Muscle layer of duodenum (tissue), 2 donors: ENCODE measurements at regions not wholly inside any gene's neighbourhood (a gene's known extent, or its start where the extent isn't known, plus 50 kb on each side); places are given as distances from the start of the nearest gene placed in this dataset.

ENCODE experiments used
- H3K27ac ChIP-seq: one replicate; pipeline ENCODE4 v1.7.0; 2013; ENCODE audit warnings: mild to moderate bottlenecking, low read length
- H3K27me3 ChIP-seq: one replicate; pipeline ENCODE4 v1.7.0; 2013; ENCODE audit warnings: low read depth, mild to moderate bottlenecking, control low read depth, low read length
- H3K36me3 ChIP-seq, 2 donors: one replicate each; pipeline ENCODE4 v1.7.0; 2013; ENCODE audit warnings: low read length in 2 of 2, control low read depth in 1 of 2, mild to moderate bottlenecking in 1 of 2; ENCODE audit not compliant: insufficient read depth in 2 of 2, control insufficient read depth in 1 of 2
- H3K4me1 ChIP-seq, 2 donors: one replicate each; pipeline ENCODE4 v1.7.0; 2013; ENCODE audit warnings: low read length in 2 of 2, mild to moderate bottlenecking in 2 of 2, control low read depth in 1 of 2, moderate library complexity in 1 of 2; ENCODE audit not compliant: insufficient read depth in 2 of 2, control insufficient read depth in 1 of 2
- H3K4me3 ChIP-seq, 2 donors: one replicate each; pipeline ENCODE4 v1.7.0; 2013; ENCODE audit warnings: low read length in 2 of 2, low read depth in 1 of 2, mild to moderate bottlenecking in 1 of 2
- H3K9me3 ChIP-seq, 2 donors: one replicate each; pipeline ENCODE4 v1.7.0; 2013; ENCODE audit warnings: low read length in 2 of 2, control low read depth in 1 of 2, mild to moderate bottlenecking in 1 of 2; ENCODE audit not compliant: control insufficient read depth in 1 of 2
- donor health status: healthy.

GRCh38 chr2:172232708-172233396 is 130.2 kb upstream of the DLX2 start:
- peak overlapping the region; percentile 35 for H3K27ac ChIP-seq

GRCh38 chr2:172233987-172234715 is 131.5 kb upstream of the DLX2 start:
- peak overlapping the region; percentile 41 for H3K27ac ChIP-seq
- H3K36me3 ChIP-seq: no peaks in the 10 kb centered on the region
- H3K9me3 ChIP-seq: no peaks in the 10 kb centered on the region
- peak overlapping the region in 1 of 2 donors; percentile 62 for H3K4me3 ChIP-seq
- peaks cover 11% of the 10 kb centered on the region in 2 donors for H3K4me1 ChIP-seq
- peaks cover 14% of the 10 kb centered on the region for H3K27me3 ChIP-seq

More at GRCh38 chr2:172232708-172233396, 130.2 kb upstream of the DLX2 start:
- Histone ChIP-seq H3K9me3 (no peaks in the 10 kb centered on the region), H3K4me3 (no peak overlapping the region), H3K4me1 (peaks cover 11% of the 10 kb centered on the region in 2 donors), H3K36me3 (no peaks in the 10 kb centered on the region), H3K27me3 (peaks cover 14% of the 10 kb centered on the region)

GRCh38 chr2:172234716-172235691 is 132.3 kb upstream of the DLX2 start:
- H3K4me1 ChIP-seq: peaks cover 11% of the 10 kb centered on the region in 2 donors
- H3K4me3 ChIP-seq: peak overlapping the region; percentile 62 to 77
- peaks cover 14% of the 10 kb centered on the region for H3K27me3 ChIP-seq
- no peaks in the 10 kb centered on the region for H3K36me3 ChIP-seq
- peak overlapping the region; percentile 41 for H3K27ac ChIP-seq
- H3K9me3 ChIP-seq: no peaks in the 10 kb centered on the region

GRCh38 chr2:172239944-172240590 is 137.4 kb upstream of the DLX2 start:
- Histone ChIP-seq H3K27me3 (peaks cover 13% of the 10 kb centered on the region), H3K9me3 (no peaks in the 10 kb centered on the region), H3K4me1 (peaks cover 5 to 6% of the 10 kb centered on the region in 2 donors), H3K4me3 (no peak overlapping the region), H3K27ac (no peak overlapping the region), H3K36me3 (no peaks in the 10 kb centered on the region)

GRCh38 chr2:172241222-172241621 is 138.5 kb upstream of the DLX2 start:
- Histone ChIP-seq H3K27me3 (peaks cover 1% of the 10 kb centered on the region), H3K9me3 (no peaks in the 10 kb centered on the region), H3K36me3 (no peaks in the 10 kb centered on the region), H3K4me3 (no peak overlapping the region), H3K4me1 (peaks cover 0 to under 1% of the 10 kb centered on the region in 2 donors), H3K27ac (no peak overlapping the region)

- Histone ChIP-seq H3K36me3 (no peaks in the 10 kb centered on the region), H3K9me3 (no peaks in the 10 kb centered on the region), H3K4me1 (no peaks in the 10 kb centered on the region), H3K27ac (no peak overlapping the region), H3K27me3 (no peaks in the 10 kb centered on the region), H3K4me3 (no peak overlapping the region)
Observed at GRCh38 chr2:172242471-172242870, 139.8 kb upstream of the DLX2 start.

GRCh38 chr2:172242961-172243360 is 140.3 kb upstream of the DLX2 start:
- no peaks in the 10 kb centered on the region for H3K9me3 ChIP-seq
- no peaks in the 10 kb centered on the region for H3K36me3 ChIP-seq
- no peak overlapping the region for H3K4me3 ChIP-seq
- H3K4me1 ChIP-seq: no peaks in the 10 kb centered on the region
- no peak overlapping the region for H3K27ac ChIP-seq
- no peaks in the 10 kb centered on the region for H3K27me3 ChIP-seq

GRCh38 chr2:172244419-172245130 is 141.9 kb upstream of the DLX2 start:
- Histone ChIP-seq H3K9me3 (no peaks in the 10 kb centered on the region), H3K4me3 (no peak overlapping the region), H3K27me3 (no peaks in the 10 kb centered on the region), H3K36me3 (no peaks in the 10 kb centered on the region), H3K4me1 (no peaks in the 10 kb centered on the region), H3K27ac (no peak overlapping the region)

- no peak overlapping the region for H3K4me3 ChIP-seq
- no peaks in the 10 kb centered on the region for H3K4me1 ChIP-seq
- H3K9me3 ChIP-seq: no peaks in the 10 kb centered on the region
- H3K36me3 ChIP-seq: no peaks in the 10 kb centered on the region
- H3K27me3 ChIP-seq: no peaks in the 10 kb centered on the region
- H3K27ac ChIP-seq: no peak overlapping the region
Observed at GRCh38 chr2:172246649-172247048, 143.9 kb upstream of the DLX2 start.

GRCh38 chr2:172247203-172247602 is 144.5 kb upstream of the DLX2 start:
- Histone ChIP-seq H3K27ac (no peak overlapping the region), H3K4me1 (no peaks in the 10 kb centered on the region), H3K36me3 (no peaks in the 10 kb centered on the region)

More at GRCh38 chr2:172247203-172247602, 144.5 kb upstream of the DLX2 start:
- no peak overlapping the region for H3K4me3 ChIP-seq
- no peaks in the 10 kb centered on the region for H3K27me3 ChIP-seq
- H3K9me3 ChIP-seq: no peaks in the 10 kb centered on the region
